OCI-LY3 (cell line): ENCODE measurements at regions not wholly inside any gene's neighbourhood (a gene's known extent, or its start where the extent isn't known, plus 50 kb on each side); places are given as distances from the start of the nearest gene placed in this dataset.

Source experiments
- H2AFZ ChIP-seq: fragments of 200-600, 300-600 bp; shearing (Covaris generic); 2 replicates; pipeline ENCODE4 v1.6.0; 2014; ENCODE audit warnings: antibody characterized with exemption, low read depth, low read length
- H3K27ac ChIP-seq: fragments of 200-600, 300-600 bp; sonication (generic); 2 replicates; pipeline ENCODE4 v1.5.1; 2014; ENCODE audit warnings: mild to moderate bottlenecking, low read length, moderate library complexity, mixed read lengths
- H3K27me3 ChIP-seq: fragments of 200-600, 300-600 bp; sonication (generic); 2 replicates; pipeline ENCODE4 v1.6.1; 2014; ENCODE audit warnings: low read depth, low read length, mixed read lengths
- H3K36me3 ChIP-seq: fragments of 200-600, 300-600 bp; sonication (generic); replicated peaks from 2 replicates; pipeline ENCODE3; 2014; ENCODE audit warnings: low read depth, low read length, mixed read lengths
- H3K4me1 ChIP-seq: fragments of 300-600, 200-600 bp; sonication (generic); 2 replicates; pipeline ENCODE4 v1.6.1; 2014; ENCODE audit warnings: low read length, mixed read lengths
- H3K4me2 ChIP-seq: fragments of 200-600, 300-600 bp; sonication (generic); 2 replicates; pipeline ENCODE4 v1.6.1; 2014; ENCODE audit warnings: low read length, mixed read lengths
- H3K4me3 ChIP-seq: fragments of 300-600, 200-600 bp; sonication (generic); 2 replicates; pipeline ENCODE4 v1.5.1; 2014; ENCODE audit warnings: antibody characterized with exemption, mild to moderate bottlenecking, low read length, moderate library complexity
- H3K79me2 ChIP-seq: fragments of 300-600, 200-600 bp; shearing (Covaris generic); 2 replicates; pipeline ENCODE4 v1.6.1; 2014; ENCODE audit warnings: mild to moderate bottlenecking, low read length, mixed read lengths
- H3K9ac ChIP-seq: fragments of 300-600, 200-600 bp; shearing (Covaris generic); 2 replicates; pipeline ENCODE4 v1.6.0; 2014; ENCODE audit warnings: mild to moderate bottlenecking, low read length, moderate library complexity
- H3K9me3 ChIP-seq: fragments of 200-600, 300-600 bp; shearing (Covaris generic); 2 replicates; pipeline ENCODE4 v1.6.1; 2014; ENCODE audit warnings: low read length, mixed read lengths; ENCODE audit not compliant: insufficient read depth
- H4K20me1 ChIP-seq: fragments of 200-600, 300-600 bp; sonication (generic); 2 replicates; pipeline ENCODE4 v1.6.1; 2016; ENCODE audit warnings: low read length, mixed read lengths; ENCODE audit not compliant: insufficient read depth
- EZH2phosphoT487 ChIP-seq: fragments of 200-600 bp; shearing (Covaris generic); IDR thresholded peaks from 2 replicates; pipeline ENCODE4 v1.6.1; 2018; ENCODE audit warnings: antibody characterized with exemption, mixed run types, low read depth
- TF ChIP-seq, protein P1 (sequence below): fragments of 200-600, 300-600 bp; sonication (generic); IDR thresholded peaks from 2 replicates; pipeline ENCODE4 v1.5.1; 2014; ENCODE audit warnings: antibody characterized with exemption, low read length, low read depth

- Histone ChIP-seq H4K20me1 (no peaks in the 10 kb centered on the region), H3K4me2 (no peak overlapping the region), H3K36me3 (no peaks in the 10 kb centered on the region), H3K27me3 (no peaks in the 10 kb centered on the region), H3K9ac (no peak overlapping the region), H2AFZ (no peak overlapping the region), H3K79me2 (no peaks in the 10 kb centered on the region), H3K4me3 (no peak overlapping the region), H3K4me1 (no peaks in the 10 kb centered on the region), H3K9me3 (no peaks in the 10 kb centered on the region), H3K27ac (no peak overlapping the region)
- TF ChIP-seq EZH2phosphoT487, result no peak
- TF ChIP-seq, protein P1, sequence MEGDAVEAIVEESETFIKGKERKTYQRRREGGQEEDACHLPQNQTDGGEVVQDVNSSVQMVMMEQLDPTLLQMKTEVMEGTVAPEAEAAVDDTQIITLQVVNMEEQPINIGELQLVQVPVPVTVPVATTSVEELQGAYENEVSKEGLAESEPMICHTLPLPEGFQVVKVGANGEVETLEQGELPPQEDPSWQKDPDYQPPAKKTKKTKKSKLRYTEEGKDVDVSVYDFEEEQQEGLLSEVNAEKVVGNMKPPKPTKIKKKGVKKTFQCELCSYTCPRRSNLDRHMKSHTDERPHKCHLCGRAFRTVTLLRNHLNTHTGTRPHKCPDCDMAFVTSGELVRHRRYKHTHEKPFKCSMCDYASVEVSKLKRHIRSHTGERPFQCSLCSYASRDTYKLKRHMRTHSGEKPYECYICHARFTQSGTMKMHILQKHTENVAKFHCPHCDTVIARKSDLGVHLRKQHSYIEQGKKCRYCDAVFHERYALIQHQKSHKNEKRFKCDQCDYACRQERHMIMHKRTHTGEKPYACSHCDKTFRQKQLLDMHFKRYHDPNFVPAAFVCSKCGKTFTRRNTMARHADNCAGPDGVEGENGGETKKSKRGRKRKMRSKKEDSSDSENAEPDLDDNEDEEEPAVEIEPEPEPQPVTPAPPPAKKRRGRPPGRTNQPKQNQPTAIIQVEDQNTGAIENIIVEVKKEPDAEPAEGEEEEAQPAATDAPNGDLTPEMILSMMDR, result no peak
Measured at GRCh38 chr5:88425124-88425523, 156.5 kb upstream of the TMEM161B start.

DNA sequence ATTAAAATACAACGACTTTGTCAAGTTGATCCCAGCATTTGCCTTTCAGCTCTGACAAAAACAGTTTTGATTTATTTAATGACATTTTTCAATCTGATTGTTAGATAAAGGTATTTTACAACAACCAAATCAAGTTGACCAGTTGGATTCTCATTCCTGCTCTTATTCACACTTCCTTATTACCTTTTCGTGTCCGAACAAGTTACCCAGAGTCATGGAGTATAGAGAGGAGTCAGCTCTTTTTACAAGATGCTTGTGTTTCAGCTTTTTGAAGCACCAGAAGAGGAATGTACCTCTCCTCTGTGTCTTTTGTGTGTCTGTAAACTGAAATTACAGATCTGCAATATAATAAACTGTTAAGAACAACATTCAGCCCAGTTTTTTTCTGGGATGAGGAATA is 151.3 kb upstream of the TMEM161B start:
- Histone ChIP-seq H3K36me3 (no peaks in the 10 kb centered on the region), H3K4me2 (no peak overlapping the region), H3K9ac (no peak overlapping the region), H4K20me1 (no peaks in the 10 kb centered on the region), H3K4me1 (no peaks in the 10 kb centered on the region), H2AFZ (no peak overlapping the region), H3K4me3 (no peak overlapping the region), H3K9me3 (no peaks in the 10 kb centered on the region), H3K27me3 (no peaks in the 10 kb centered on the region), H3K27ac (no peak overlapping the region), H3K79me2 (no peaks in the 10 kb centered on the region)
- no peak for TF ChIP-seq EZH2phosphoT487
- TF ChIP-seq, protein P1, result no peak

DNA sequence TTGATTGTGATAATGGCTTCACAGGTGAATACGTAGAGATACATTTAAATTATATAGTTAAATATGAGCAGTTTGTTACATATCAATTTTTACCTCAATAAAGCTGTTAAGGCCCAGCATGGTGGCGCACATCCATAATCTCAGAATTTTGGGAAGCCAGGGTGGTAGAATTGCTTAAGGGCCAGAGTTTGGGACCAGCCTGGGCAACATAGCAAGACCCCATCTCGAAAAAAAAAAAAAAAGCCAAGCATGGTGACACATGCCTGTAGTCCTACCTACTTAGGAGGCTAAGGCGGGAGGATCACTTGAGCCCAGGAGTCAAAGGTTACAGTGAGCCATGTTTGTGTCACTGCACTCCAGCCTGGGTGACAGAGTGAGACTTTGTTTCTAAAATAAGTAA is 138.7 kb upstream of the TMEM161B start:
- H3K27ac ChIP-seq, result no peak overlapping the region
- no peaks in the 10 kb centered on the region for H3K9me3 ChIP-seq
- no peaks in the 10 kb centered on the region for H3K36me3 ChIP-seq
- no peaks in the 10 kb centered on the region for H3K4me1 ChIP-seq
- no peaks in the 10 kb centered on the region for H3K79me2 ChIP-seq
- H4K20me1 ChIP-seq, result no peaks in the 10 kb centered on the region
- no peak overlapping the region for H2AFZ ChIP-seq
- no peak overlapping the region for H3K4me3 ChIP-seq
- no peaks in the 10 kb centered on the region for H3K27me3 ChIP-seq
- TF ChIP-seq EZH2phosphoT487, result no peak
- no peak overlapping the region for H3K9ac ChIP-seq
- no peak overlapping the region for H3K4me2 ChIP-seq

DNA sequence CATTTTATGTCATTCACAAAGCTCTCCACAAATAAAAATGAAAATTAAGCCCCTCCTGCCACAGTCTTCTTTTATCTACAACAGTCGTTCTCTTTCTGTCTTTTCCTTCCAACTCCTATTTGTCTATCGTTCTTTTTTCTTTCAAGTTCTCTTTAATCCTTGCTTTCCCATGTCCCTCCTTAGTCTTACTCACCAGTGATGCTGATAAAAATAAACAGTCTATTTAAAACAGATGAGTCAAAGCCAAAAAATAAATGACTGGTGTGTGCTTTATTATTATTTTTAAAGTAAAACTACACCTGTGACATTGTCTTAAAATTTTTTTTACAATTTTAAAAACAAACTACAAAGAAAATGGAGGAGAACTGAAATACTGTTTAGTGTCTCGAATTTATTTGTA is 137.1 kb upstream of the TMEM161B start:
- H4K20me1 ChIP-seq, result no peaks in the 10 kb centered on the region
- no peaks in the 10 kb centered on the region for H3K4me1 ChIP-seq
- H3K27me3 ChIP-seq, result no peaks in the 10 kb centered on the region
- no peak overlapping the region for H3K4me3 ChIP-seq
- H3K36me3 ChIP-seq, result no peaks in the 10 kb centered on the region
- no peak overlapping the region for H3K9ac ChIP-seq
- H2AFZ ChIP-seq, result no peak overlapping the region
- no peak overlapping the region for H3K27ac ChIP-seq
- H3K9me3 ChIP-seq, result no peaks in the 10 kb centered on the region
- H3K79me2 ChIP-seq, result no peaks in the 10 kb centered on the region
- H3K4me2 ChIP-seq, result no peak overlapping the region
- TF ChIP-seq EZH2phosphoT487, result no peak
- TF ChIP-seq, protein P1, result no peak

GRCh38 chr5:88404405-88404804 is 135.8 kb upstream of the TMEM161B start:
- Histone ChIP-seq H3K27me3 (no peaks in the 10 kb centered on the region), H2AFZ (no peak overlapping the region)

More at GRCh38 chr5:88404405-88404804, 135.8 kb upstream of the TMEM161B start:
- Histone ChIP-seq H3K9ac (no peak overlapping the region), H3K4me3 (no peak overlapping the region), H3K4me1 (no peaks in the 10 kb centered on the region), H3K27ac (no peak overlapping the region), H3K9me3 (no peaks in the 10 kb centered on the region), H3K4me2 (no peak overlapping the region), H3K36me3 (no peaks in the 10 kb centered on the region), H4K20me1 (no peaks in the 10 kb centered on the region), H3K79me2 (no peaks in the 10 kb centered on the region)
- TF ChIP-seq EZH2phosphoT487, result no peak
- TF ChIP-seq, protein P1, result no peak
